ENCODE measurements at regions not wholly inside any gene's neighbourhood (a gene's known extent, or its start where the extent isn't known, plus 50 kb on each side); places are given as distances from the start of the nearest gene placed in this dataset.

DNA sequence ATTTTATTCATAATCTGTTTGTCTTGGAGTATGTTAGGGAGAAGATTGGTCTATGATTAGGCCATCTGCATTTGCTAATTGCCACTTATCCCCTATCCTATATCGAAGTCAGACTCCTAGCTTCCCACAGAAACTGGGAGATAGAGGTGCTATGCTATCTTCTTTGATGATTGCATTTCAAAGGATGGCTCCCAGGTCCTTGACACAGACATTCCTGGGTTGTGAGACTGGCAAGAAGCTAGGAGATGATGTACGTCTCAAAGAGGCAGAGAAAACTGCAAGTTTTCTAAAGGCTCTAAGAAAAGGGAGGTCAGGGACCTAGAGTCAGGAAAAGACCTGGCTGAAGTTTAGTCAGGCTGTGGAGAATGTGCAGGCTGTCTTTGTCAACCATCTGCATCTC, 1251.9 kb downstream of the PCDH17 start:
- no peaks in the 10 kb centered on the region for H3K36me3 Mint-ChIP-seq
- no peak overlapping the region for H3K27ac ChIP-seq (ENCODE audit: insufficient read depth, low read length, poor library complexity, severe bottlenecking)
- H3K4me1 Mint-ChIP-seq, result no peaks in the 10 kb centered on the region
- no peaks in the 10 kb centered on the region for H3K36me3 ChIP-seq (ENCODE audit: control insufficient read depth, insufficient read depth, low read length)
- H3K4me3 ChIP-seq (ENCODE audit: low read depth, low read length), result no peak overlapping the region
- DNase-seq (no peak), ATAC-seq (ENCODE audit: low read depth in 2 of 2) (no peak)
- H3K9me3 ChIP-seq (ENCODE audit: control insufficient read depth in 2 of 2, low read length in 2 of 2), result no peaks in the 10 kb centered on the region
- H3K4me3 Mint-ChIP-seq, result no peak overlapping the region
- no peak overlapping the region for H3K27ac Mint-ChIP-seq
- H3K27me3 Mint-ChIP-seq, result no peaks in the 10 kb centered on the region
- H3K9me3 Mint-ChIP-seq, result peaks cover 0 to 6% (median 0%) of the 10 kb centered on the region in 7 donors
- H3K4me1 ChIP-seq (ENCODE audit: control insufficient read depth, insufficient read depth, low read length, poor library complexity, severe bottlenecking), result no peaks in the 10 kb centered on the region
- H3K27me3 ChIP-seq (ENCODE audit: control insufficient read depth, insufficient read depth, low read length), result no peaks in the 10 kb centered on the region

DNA sequence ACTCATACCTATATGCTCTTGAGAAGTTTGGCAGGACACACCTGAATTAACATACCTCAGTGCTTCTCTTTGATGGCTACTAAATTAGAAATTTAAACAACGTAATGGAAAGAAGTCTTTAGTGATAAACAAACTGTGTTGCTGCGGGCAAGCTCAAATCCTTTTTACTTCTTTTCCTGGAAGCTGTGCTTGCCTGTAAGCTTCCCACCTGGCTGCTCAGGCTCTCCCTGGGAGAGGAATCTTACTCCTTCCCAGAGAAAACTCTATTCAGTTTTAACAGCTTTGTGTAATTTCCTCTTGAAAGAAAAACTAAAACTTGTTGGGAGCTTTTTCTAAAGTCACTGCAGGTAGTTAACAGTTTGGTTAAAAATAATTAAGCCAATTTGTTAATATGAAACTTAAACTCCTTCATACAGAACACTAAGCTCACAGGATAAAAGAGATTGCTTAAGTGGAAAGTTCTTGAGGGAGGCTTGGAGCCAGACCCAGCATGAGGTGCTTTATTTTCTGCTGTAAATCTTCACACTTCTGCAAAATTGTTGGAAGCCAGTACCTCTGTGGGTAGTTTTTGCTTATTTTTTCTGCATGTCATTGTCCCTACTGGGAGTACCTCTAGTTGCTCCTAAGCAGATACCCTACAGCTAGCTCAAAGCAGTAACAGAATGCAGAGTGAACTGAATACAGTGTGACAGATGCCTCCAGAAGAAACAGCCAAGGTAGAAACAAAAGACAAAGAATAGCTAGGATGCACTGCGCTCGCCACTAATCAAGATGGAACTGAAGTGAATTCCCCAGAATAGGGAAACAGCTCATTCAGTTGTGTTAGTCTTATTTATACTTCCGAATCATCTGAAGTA, 1253.0 kb downstream of the PCDH17 start:
- Histone ChIP-seq H3K9me3 (ENCODE audit: control insufficient read depth in 2 of 2, low read length in 2 of 2) (no peaks in the 10 kb centered on the region), H3K27ac (ENCODE audit: insufficient read depth, low read length, poor library complexity, severe bottlenecking) (no peak overlapping the region), H3K4me3 (ENCODE audit: low read depth, low read length) (no peak overlapping the region), H3K27me3 (ENCODE audit: control insufficient read depth, insufficient read depth, low read length) (no peaks in the 10 kb centered on the region), H3K36me3 (ENCODE audit: control insufficient read depth, insufficient read depth, low read length) (no peaks in the 10 kb centered on the region), H3K4me1 (ENCODE audit: control insufficient read depth, insufficient read depth, low read length, poor library complexity, severe bottlenecking) (no peaks in the 10 kb centered on the region)
- no peaks in the 10 kb centered on the region for H3K36me3 Mint-ChIP-seq
- H3K4me1 Mint-ChIP-seq, result no peaks in the 10 kb centered on the region
- H3K9me3 Mint-ChIP-seq, result peaks cover 0 to 6% (median 0%) of the 10 kb centered on the region in 7 donors
- H3K27ac Mint-ChIP-seq, result no peak overlapping the region
- DNase-seq, result no peak
- no peak for ATAC-seq (ENCODE audit: low read depth in 2 of 2)
- no peaks in the 10 kb centered on the region for H3K27me3 Mint-ChIP-seq
- H3K4me3 Mint-ChIP-seq, result no peak overlapping the region

DNA sequence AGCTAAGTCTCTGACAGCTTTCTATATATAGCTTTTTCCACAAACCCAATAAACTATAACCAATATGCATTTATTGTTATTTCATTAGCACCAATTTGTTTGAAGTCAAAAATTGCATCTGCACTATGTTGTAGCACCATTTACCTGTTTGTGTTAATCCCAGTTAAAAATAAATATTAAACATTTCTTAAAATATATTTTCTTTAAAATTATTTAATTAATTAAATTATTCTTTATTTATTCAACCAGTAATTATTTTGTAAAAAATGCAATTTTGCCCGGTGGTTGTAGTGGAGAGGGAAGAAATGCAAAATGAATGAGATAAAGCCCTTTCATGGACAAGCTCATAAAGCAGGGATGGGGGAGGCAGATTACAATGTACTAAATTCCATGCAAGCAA, 1257.9 kb downstream of the PCDH17 start:
- peak overlapping the region in 1 of 3 donors; percentile 57 for H3K27ac Mint-ChIP-seq

DNA sequence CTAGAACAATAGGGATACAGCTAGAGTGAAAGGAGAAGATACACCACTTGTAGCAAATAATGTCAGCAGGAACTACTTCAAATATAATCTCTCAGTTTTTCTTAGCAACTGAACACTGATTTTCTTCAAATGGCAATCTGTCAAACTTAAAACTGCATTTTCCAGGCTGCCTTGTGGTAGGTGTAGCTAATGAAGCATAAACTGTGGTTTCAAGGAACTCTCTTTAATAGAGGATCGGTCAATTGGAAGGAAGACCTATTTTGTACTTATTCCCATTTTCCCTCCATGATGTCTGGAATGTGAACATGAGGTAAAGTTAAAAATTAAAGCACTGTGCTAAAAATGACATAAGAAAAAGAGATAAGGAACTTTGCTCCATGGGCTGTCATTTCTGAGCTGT, 1261.9 kb downstream of the PCDH17 start:
- H3K36me3 ChIP-seq (ENCODE audit: control insufficient read depth, insufficient read depth, low read length), result no peaks in the 10 kb centered on the region
- DNase-seq, result no peak
- no peaks in the 10 kb centered on the region for H3K27me3 ChIP-seq (ENCODE audit: control insufficient read depth, insufficient read depth, low read length)
- no peaks in the 10 kb centered on the region for H3K27me3 Mint-ChIP-seq
- H3K9me3 Mint-ChIP-seq, result peaks cover 0 to 5% (median 2%) of the 10 kb centered on the region in 7 donors
- no peak overlapping the region for H3K27ac ChIP-seq (ENCODE audit: insufficient read depth, low read length, poor library complexity, severe bottlenecking)
- no peaks in the 10 kb centered on the region for H3K9me3 ChIP-seq (ENCODE audit: control insufficient read depth in 2 of 2, low read length in 2 of 2)
- ATAC-seq (ENCODE audit: low read depth in 2 of 2), result no peak
- H3K36me3 Mint-ChIP-seq, result no peaks in the 10 kb centered on the region
- no peak overlapping the region for H3K4me3 Mint-ChIP-seq
- H3K27ac Mint-ChIP-seq, result no peak overlapping the region
- no peak overlapping the region for H3K4me3 ChIP-seq (ENCODE audit: low read depth, low read length)
- H3K4me1 Mint-ChIP-seq, result no peaks in the 10 kb centered on the region
- no peaks in the 10 kb centered on the region for H3K4me1 ChIP-seq (ENCODE audit: control insufficient read depth, insufficient read depth, low read length, poor library complexity, severe bottlenecking)

More for the DNA sequence above, 1257.9 kb downstream of the PCDH17 start:
- Histone ChIP-seq H3K4me3 (ENCODE audit: low read depth, low read length) (no peak overlapping the region), H3K27ac (ENCODE audit: insufficient read depth, low read length, poor library complexity, severe bottlenecking) (no peak overlapping the region), H3K36me3 (ENCODE audit: control insufficient read depth, insufficient read depth, low read length) (no peaks in the 10 kb centered on the region), H3K4me1 (ENCODE audit: control insufficient read depth, insufficient read depth, low read length, poor library complexity, severe bottlenecking) (no peaks in the 10 kb centered on the region), H3K27me3 (ENCODE audit: control insufficient read depth, insufficient read depth, low read length) (no peaks in the 10 kb centered on the region), H3K9me3 (ENCODE audit: control insufficient read depth in 2 of 2, low read length in 2 of 2) (no peaks in the 10 kb centered on the region)
- H3K9me3 Mint-ChIP-seq, result peaks cover 0 to 10% (median 3%) of the 10 kb centered on the region in 7 donors
- ATAC-seq (ENCODE audit: low read depth in 2 of 2), result no peak
- no peak overlapping the region for H3K4me3 Mint-ChIP-seq
- no peaks in the 10 kb centered on the region for H3K27me3 Mint-ChIP-seq
- H3K4me1 Mint-ChIP-seq, result no peaks in the 10 kb centered on the region
- H3K36me3 Mint-ChIP-seq, result no peaks in the 10 kb centered on the region
- DNase-seq, result no peak

DNA sequence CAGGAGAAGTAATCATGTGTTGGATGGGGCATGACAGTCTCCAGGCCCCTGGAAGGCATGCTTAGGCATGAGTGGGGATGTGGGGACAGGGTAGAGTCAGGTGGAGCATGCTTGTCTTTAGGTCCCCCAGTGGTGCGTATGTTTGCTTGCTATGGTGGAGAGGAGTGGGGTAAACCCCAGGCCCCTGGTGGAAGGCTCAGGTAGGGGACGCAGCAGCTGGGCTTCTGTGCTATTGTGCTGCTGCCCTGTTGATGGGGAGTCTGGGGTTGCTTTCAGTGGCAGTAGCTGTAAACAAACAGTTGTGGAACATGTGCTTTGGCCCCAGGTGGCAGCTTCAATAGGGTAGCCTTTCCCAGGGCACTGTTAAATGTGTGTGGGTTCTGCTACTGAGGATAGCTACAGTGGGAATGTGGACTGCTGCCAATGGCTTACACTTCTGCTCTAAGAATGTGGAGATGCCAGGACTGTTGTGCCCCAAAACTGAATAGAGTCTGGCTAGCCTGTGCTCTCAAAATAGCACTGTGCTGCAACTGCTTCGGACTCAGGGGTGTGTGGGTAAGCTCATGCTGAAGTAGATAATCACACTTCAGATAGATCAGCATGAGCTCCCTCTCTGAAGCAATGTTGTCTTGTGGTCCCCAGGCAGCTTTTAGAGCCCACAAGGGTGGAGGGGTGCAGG, 1257.3 kb downstream of the DIAPH3 start:
- DNase-seq, result no peak
- Mint-ChIP-seq H3K36me3 (no peaks in the 10 kb centered on the region), H3K27ac (no peak overlapping the region)

DNA sequence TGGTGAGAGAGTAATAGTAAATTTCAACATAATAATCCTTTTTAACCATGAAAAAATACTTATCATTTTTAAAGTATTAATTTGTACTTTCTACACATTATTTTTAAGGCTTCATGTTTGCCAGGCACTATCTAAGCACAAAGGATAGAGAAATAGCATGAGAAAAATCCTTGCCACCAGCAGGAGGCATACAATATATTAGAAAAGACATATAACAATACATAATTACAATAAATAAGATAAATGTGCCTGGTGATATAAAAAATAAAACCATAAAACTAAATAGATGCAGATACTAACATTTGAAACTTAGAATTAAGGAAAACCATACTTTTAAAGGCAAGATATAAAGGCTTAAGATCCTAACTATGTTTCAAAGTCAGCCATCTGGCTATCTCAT, 1256.4 kb downstream of the DIAPH3 start:
- Mint-ChIP-seq H3K27ac (no peak overlapping the region), H3K4me1 (no peaks in the 10 kb centered on the region), H3K4me3 (no peak overlapping the region), H3K36me3 (no peaks in the 10 kb centered on the region), H3K9me3 (peaks cover 0 to 7% (median 3%) of the 10 kb centered on the region in 7 donors), H3K27me3 (no peaks in the 10 kb centered on the region)
- no peaks in the 10 kb centered on the region for H3K27me3 ChIP-seq (ENCODE audit: control insufficient read depth, insufficient read depth, low read length)
- no peaks in the 10 kb centered on the region for H3K9me3 ChIP-seq (ENCODE audit: control insufficient read depth in 2 of 2, low read length in 2 of 2)
- no peaks in the 10 kb centered on the region for H3K4me1 ChIP-seq (ENCODE audit: control insufficient read depth, insufficient read depth, low read length, poor library complexity, severe bottlenecking)
- ATAC-seq (ENCODE audit: low read depth in 2 of 2) (no peak), DNase-seq (no peak)
- H3K27ac ChIP-seq (ENCODE audit: insufficient read depth, low read length, poor library complexity, severe bottlenecking), result no peak overlapping the region
- H3K4me3 ChIP-seq (ENCODE audit: low read depth, low read length), result no peak overlapping the region
- no peaks in the 10 kb centered on the region for H3K36me3 ChIP-seq (ENCODE audit: control insufficient read depth, insufficient read depth, low read length)

More for the DNA sequence above, 1257.3 kb downstream of the DIAPH3 start:
- Mint-ChIP-seq H3K4me3 (no peak overlapping the region), H3K9me3 (peaks cover 0 to 7% (median 3%) of the 10 kb centered on the region in 7 donors), H3K4me1 (no peaks in the 10 kb centered on the region), H3K27me3 (no peaks in the 10 kb centered on the region)
- no peak for ATAC-seq (ENCODE audit: low read depth in 2 of 2)
- no peaks in the 10 kb centered on the region for H3K27me3 ChIP-seq (ENCODE audit: control insufficient read depth, insufficient read depth, low read length)
- no peak overlapping the region for H3K27ac ChIP-seq (ENCODE audit: insufficient read depth, low read length, poor library complexity, severe bottlenecking)
- H3K36me3 ChIP-seq (ENCODE audit: control insufficient read depth, insufficient read depth, low read length), result no peaks in the 10 kb centered on the region
- H3K4me1 ChIP-seq (ENCODE audit: control insufficient read depth, insufficient read depth, low read length, poor library complexity, severe bottlenecking), result no peaks in the 10 kb centered on the region
- H3K4me3 ChIP-seq (ENCODE audit: low read depth, low read length), result no peak overlapping the region
- H3K9me3 ChIP-seq (ENCODE audit: control insufficient read depth in 2 of 2, low read length in 2 of 2), result no peaks in the 10 kb centered on the region

DNA sequence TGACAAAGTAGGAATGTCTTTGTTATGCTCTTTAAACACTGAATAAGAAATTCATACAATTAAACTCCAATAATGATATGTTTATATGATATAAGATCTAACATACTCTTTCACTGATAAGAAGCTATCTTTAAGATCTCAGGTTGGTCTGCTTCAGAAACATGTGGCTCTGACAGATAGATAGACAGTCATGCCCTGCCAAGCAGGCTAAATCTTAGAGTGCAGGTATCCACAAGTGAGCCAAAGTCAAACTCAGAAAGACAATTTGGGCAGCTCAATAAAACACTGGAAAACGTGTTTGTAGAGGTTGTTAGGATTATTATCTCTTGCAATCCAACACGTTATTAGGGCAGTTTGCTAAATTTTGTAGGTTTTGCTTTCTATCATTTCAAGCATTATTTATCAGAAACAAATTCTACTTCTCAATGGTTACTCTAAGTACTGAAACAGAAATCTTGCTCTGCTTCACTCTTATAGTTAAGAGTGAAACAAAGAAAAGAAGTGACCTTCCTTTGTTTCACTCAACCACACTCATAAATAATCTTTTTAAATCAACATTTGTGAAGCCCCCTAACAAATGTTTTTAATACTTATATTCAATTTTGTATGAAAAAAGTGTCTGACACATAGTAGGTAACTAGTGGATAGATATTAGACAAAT, 1255.6 kb downstream of the DIAPH3 start:
- ATAC-seq (ENCODE audit: low read depth in 2 of 2) (no peak), DNase-seq (no peak)
- H3K4me3 ChIP-seq (ENCODE audit: low read depth, low read length), result no peak overlapping the region
- Mint-ChIP-seq H3K36me3 (no peaks in the 10 kb centered on the region), H3K9me3 (peaks cover 0 to 7% (median 3%) of the 10 kb centered on the region in 7 donors), H3K4me1 (no peaks in the 10 kb centered on the region), H3K27me3 (no peaks in the 10 kb centered on the region), H3K4me3 (no peak overlapping the region), H3K27ac (no peak overlapping the region)
- H3K27ac ChIP-seq (ENCODE audit: insufficient read depth, low read length, poor library complexity, severe bottlenecking), result no peak overlapping the region
- H3K27me3 ChIP-seq (ENCODE audit: control insufficient read depth, insufficient read depth, low read length), result no peaks in the 10 kb centered on the region
- H3K36me3 ChIP-seq (ENCODE audit: control insufficient read depth, insufficient read depth, low read length), result no peaks in the 10 kb centered on the region
- H3K4me1 ChIP-seq (ENCODE audit: control insufficient read depth, insufficient read depth, low read length, poor library complexity, severe bottlenecking), result no peaks in the 10 kb centered on the region
- H3K9me3 ChIP-seq (ENCODE audit: control insufficient read depth in 2 of 2, low read length in 2 of 2), result no peaks in the 10 kb centered on the region
